CD14-positive monocyte (primary cell): ENCODE measurements at regions not wholly inside any gene's neighbourhood (a gene's known extent, or its start where the extent isn't known, plus 50 kb on each side); places are given as distances from the start of the nearest gene placed in this dataset.

ENCODE experiments used
- DNase-seq, 3 donors: peaks; one replicate each; pipeline ENCODE4 v3.0.0-alpha.2; 2011 to 2022
- H2AFZ ChIP-seq: 2 replicates; pipeline ENCODE4 v1.6.0; 2012; ENCODE audit warnings: mild to moderate bottlenecking, low read depth, low read length, inconsistent platforms; ENCODE audit not compliant: insufficient read depth, poor library complexity, severe bottlenecking
- H3K27ac ChIP-seq, 2 donors: 1 replicate in 1 of 2; 2 replicates in 1 of 2; pipeline ENCODE4 v1.5.1; 2012 to 2013; ENCODE audit warnings: low read length in 2 of 2, control low read depth in 1 of 2, inconsistent platforms in 1 of 2, low read depth in 1 of 2, mild to moderate bottlenecking in 1 of 2
- H3K27me3 ChIP-seq, 2 donors: one replicate each; pipeline versions ENCODE4 v1.6.0 to v1.6.1; 2011 to 2013; ENCODE audit warnings: low read length in 2 of 2; ENCODE audit not compliant: control insufficient read depth in 2 of 2, insufficient read depth in 2 of 2
- H3K36me3 ChIP-seq, 2 donors: replicated peaks in 1 of 2; 1 replicate in 1 of 2; 2 replicates in 1 of 2; pipeline versions ENCODE4 v1.5.1 to v1.6.1; 2012 to 2013; ENCODE audit warnings: low read length in 2 of 2, control low read depth in 1 of 2, inconsistent platforms in 1 of 2, mild to moderate bottlenecking in 1 of 2; ENCODE audit not compliant: insufficient read depth in 2 of 2, control insufficient read depth in 1 of 2
- H3K4me1 ChIP-seq, 2 donors: 1 replicate in 1 of 2; 2 replicates in 1 of 2; pipeline versions ENCODE4 v1.5.1 to v1.6.1; 2012 to 2013; ENCODE audit warnings: low read length in 2 of 2, control low read depth in 1 of 2, inconsistent platforms in 1 of 2, mild to moderate bottlenecking in 1 of 2, moderate library complexity in 1 of 2; ENCODE audit not compliant: insufficient read depth in 2 of 2, control insufficient read depth in 1 of 2
- H3K4me2 ChIP-seq: replicated peaks from 2 replicates; pipeline ENCODE3; 2012; ENCODE audit warnings: low read length, moderate library complexity, mild to moderate bottlenecking; ENCODE audit not compliant: poor library complexity, severe bottlenecking; ENCODE audit errors: extremely low read depth
- H3K4me3 ChIP-seq, 3 experiments: fragments of 200-600 bp in 1 of 3; sonication (generic) in 1 of 3; replicated peaks in 1 of 3; 1 replicate in 2 of 3; 2 replicates in 1 of 3; pipeline ENCODE4 v1.5.1; 2011 to 2013; ENCODE audit warnings: low read length in 3 of 3, mild to moderate bottlenecking in 3 of 3, control low read depth in 2 of 3, low read depth in 2 of 3, inconsistent platforms in 1 of 3, moderate library complexity in 1 of 3
- H3K79me2 ChIP-seq: 2 replicates; pipeline ENCODE4 v1.6.0; 2012; ENCODE audit warnings: mild to moderate bottlenecking, control low read depth, inconsistent platforms, low read length, moderate library complexity; ENCODE audit not compliant: insufficient read depth
- H3K9ac ChIP-seq: 2 replicates; pipeline ENCODE4 v1.6.0; 2017; ENCODE audit warnings: low read length, mild to moderate bottlenecking; ENCODE audit not compliant: insufficient read depth, poor library complexity, severe bottlenecking
- H3K9me3 ChIP-seq, 2 donors: replicated peaks in 1 of 2; 1 replicate in 1 of 2; 2 replicates in 1 of 2; pipeline versions ENCODE4 v1.5.1 to v1.6.1; 2012 to 2013; ENCODE audit warnings: low read length in 2 of 2, control low read depth in 1 of 2; ENCODE audit not compliant: control insufficient read depth in 1 of 2, insufficient read depth in 1 of 2
- H4K20me1 ChIP-seq: 2 replicates; pipeline ENCODE4 v1.6.0; 2012; ENCODE audit warnings: mild to moderate bottlenecking, low read length, control low read depth, moderate library complexity; ENCODE audit not compliant: insufficient read depth
- H3K27ac Mint-ChIP-seq, 7 donors: one replicate each; pipeline ENCODE4 v1.8.0; 2020; ENCODE audit warnings: mild to moderate bottlenecking in 7 of 7, mixed read lengths in 7 of 7, moderate library complexity in 6 of 7, inconsistent platforms in 2 of 7
- H3K27me3 Mint-ChIP-seq, 3 donors: one replicate each; pipeline ENCODE4 v1.8.0; 2021 to 2022; ENCODE audit warnings: low read depth in 3 of 3, mild to moderate bottlenecking in 3 of 3, mixed read lengths in 3 of 3, moderate library complexity in 3 of 3, inconsistent platforms in 1 of 3
- H3K36me3 Mint-ChIP-seq, 2 donors: one replicate each; pipeline ENCODE4 v1.8.0; 2020; ENCODE audit warnings: mixed read lengths in 2 of 2, inconsistent platforms in 1 of 2, mild to moderate bottlenecking in 1 of 2
- H3K4me1 Mint-ChIP-seq: one replicate; pipeline ENCODE4 v1.8.0; 2020; ENCODE audit warnings: mild to moderate bottlenecking, mixed read lengths
- H3K4me3 Mint-ChIP-seq, 2 donors: one replicate each; pipeline ENCODE4 v1.8.0; 2020; ENCODE audit warnings: mild to moderate bottlenecking in 2 of 2, mixed read lengths in 2 of 2, moderate library complexity in 1 of 2
- H3K9me3 Mint-ChIP-seq, 7 donors: one replicate each; pipeline ENCODE4 v1.8.0; 2020 to 2022; ENCODE audit warnings: mixed read lengths in 7 of 7, mild to moderate bottlenecking in 6 of 7, moderate library complexity in 6 of 7, inconsistent platforms in 2 of 7
- CTCF ChIP-seq: fragments of 200-600 bp; IDR thresholded peaks from one replicate; pipeline ENCODE4 v1.8.0; 2022; ENCODE audit warnings: antibody characterized with exemption, mild to moderate bottlenecking
- WGBS: methylation state at CpG from one replicate; pipeline ENCODE4 v1.1.5; 2013; ENCODE audit warnings: missing lambda C conversion rate; ENCODE audit not compliant: insufficient coverage; 5-methylcytosine and 5-hydroxymethylcytosine counted together
- intact Hi-C, 2 donors: fragments of 100-400 bp; cut with micrococcal nuclease; formaldehyde crosslinking; loops; one replicate each; pipeline versions ENCODE4 v1.15.0 to v1.15.1; 2023

- no peak overlapping the region for H3K4me3 ChIP-seq
- no peak for TF ChIP-seq CTCF
- H3K9me3 Mint-ChIP-seq: peaks cover 0 to 1% (median 0%) of the 10 kb centered on the region in 7 donors
- H3K79me2 ChIP-seq: no peaks in the 10 kb centered on the region
- H3K4me1 ChIP-seq: no peaks in the 10 kb centered on the region
- no peak overlapping the region for H2AFZ ChIP-seq
- intact Hi-C loops: no loop called here
- no peaks in the 10 kb centered on the region for H3K36me3 Mint-ChIP-seq
- no peak overlapping the region for H3K27ac Mint-ChIP-seq
- no peak for DNase-seq
- H4K20me1 ChIP-seq: no peaks in the 10 kb centered on the region
- no CpG with 5 or more reads among the region's 1 CpG for WGBS
- no peak overlapping the region for H3K9ac ChIP-seq
- H3K27me3 Mint-ChIP-seq: peaks cover 0 to 4% (median 0%) of the 10 kb centered on the region in 3 donors
- H3K4me3 Mint-ChIP-seq: no peak overlapping the region
- no peak overlapping the region for H3K27ac ChIP-seq
- no peak overlapping the region for H3K4me2 ChIP-seq
- H3K4me1 Mint-ChIP-seq: no peaks in the 10 kb centered on the region
- no peaks in the 10 kb centered on the region for H3K9me3 ChIP-seq
- H3K36me3 ChIP-seq: no peaks in the 10 kb centered on the region
- H3K27me3 ChIP-seq: no peaks in the 10 kb centered on the region
Measured at GRCh38 chr11:26043665-26044064, 288.3 kb upstream of the ANO3 start.

- no peak overlapping the region for H3K4me3 ChIP-seq
- Mint-ChIP-seq H3K27ac (no peak overlapping the region), H3K9me3 (peaks cover 0 to 4% (median 0%) of the 10 kb centered on the region in 7 donors), H3K4me3 (no peak overlapping the region), H3K27me3 (peaks cover 0 to 7% (median 0%) of the 10 kb centered on the region in 3 donors), H3K36me3 (no peaks in the 10 kb centered on the region), H3K4me1 (no peaks in the 10 kb centered on the region)
- H3K4me1 ChIP-seq: no peaks in the 10 kb centered on the region
- H3K4me2 ChIP-seq: no peak overlapping the region
- no CpG with 5 or more reads among the region's 1 CpG for WGBS
- H3K36me3 ChIP-seq: no peaks in the 10 kb centered on the region
- no peaks in the 10 kb centered on the region for H3K9me3 ChIP-seq
- intact Hi-C loops: no loop called here
- no peaks in the 10 kb centered on the region for H3K27me3 ChIP-seq
- no peak overlapping the region for H3K27ac ChIP-seq
- H3K9ac ChIP-seq: no peak overlapping the region
- DNase-seq: no peak
- H3K79me2 ChIP-seq: no peaks in the 10 kb centered on the region
- H4K20me1 ChIP-seq: no peaks in the 10 kb centered on the region
- no peak overlapping the region for H2AFZ ChIP-seq
- no peak for TF ChIP-seq CTCF
Measured at GRCh38 chr11:26044389-26044788, 287.5 kb upstream of the ANO3 start.
